ENCODE measurements at regions not wholly inside any gene's neighbourhood (a gene's known extent, or its start where the extent isn't known, plus 50 kb on each side); places are given as distances from the start of the nearest gene placed in this dataset.

GRCh38 chr1:147851149-147851548, 51.4 kb upstream of the GJA8 start:
- peak; percentile 69 for DNase-seq (ENCODE audit: low read depth)

- no peak for DNase-seq (ENCODE audit: low read depth)
Measured at GRCh38 chr1:147852706-147853225, 49.8 kb upstream of the GJA8 start.
